ENCODE measurements at regions not wholly inside any gene's neighbourhood (a gene's known extent, or its start where the extent isn't known, plus 50 kb on each side); places are given as distances from the start of the nearest gene placed in this dataset.

DNA sequence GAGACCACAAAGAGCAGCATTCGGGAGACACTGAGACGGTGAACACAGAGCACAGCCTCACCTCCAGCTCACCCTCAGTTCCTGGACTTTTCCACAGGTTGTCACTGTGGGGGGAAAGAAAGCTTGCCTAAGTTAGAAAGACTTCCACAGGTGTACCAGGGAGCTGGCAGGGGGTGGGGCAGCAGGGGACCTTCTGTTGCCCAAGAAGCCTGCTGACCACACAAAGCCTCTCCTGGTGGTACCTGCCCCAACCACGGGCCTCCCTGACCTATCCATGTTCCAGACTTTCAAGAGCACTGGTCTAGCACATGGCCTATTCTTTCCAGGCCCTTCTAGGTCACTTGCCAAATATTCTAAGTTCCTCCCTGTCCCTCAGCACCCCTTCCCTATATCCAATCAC is 550.8 kb downstream of the BNC2 start:
- TF ChIP-seq CTCF (IDR thresholded peaks at IDR 0.05), result no peak
- TF ChIP-seq YY1 (IDR thresholded peaks at IDR 0.05; ENCODE audit: low read depth), result no peak
- no peak for TF ChIP-seq POLR2AphosphoS5 (IDR thresholded peaks at IDR 0.05; ENCODE audit: low read depth, low read length)
- TF ChIP-seq EZH2phosphoT487 (IDR thresholded peaks at IDR 0.05; ENCODE audit: borderline replicate concordance, low read depth), result no peak
- no peak for TF ChIP-seq RFX5 (IDR thresholded peaks at IDR 0.05; ENCODE audit: low read length)

All from SK-N-SH (cell line).